Adrenal gland (tissue), 5 donors: ENCODE measurements at regions not wholly inside any gene's neighbourhood (a gene's known extent, or its start where the extent isn't known, plus 50 kb on each side); places are given as distances from the start of the nearest gene placed in this dataset.

ENCODE experiments used
- CTCF ChIP-seq, 6 experiments: fragments of 450-650 bp in 4 of 6; fragments of 200-600 bp in 2 of 6; sonication (generic) in 1 of 6; IDR thresholded peaks; 1 replicate in 5 of 6; 2 replicates in 1 of 6; pipeline versions ENCODE4 v1.5.1 to v1.8.0; 2016 to 2021; ENCODE audit warnings: antibody characterized with exemption in 6 of 6, mild to moderate bottlenecking in 2 of 6, moderate library complexity in 1 of 6
- POLR2A ChIP-seq, 2 donors: fragments of 450-650 bp; IDR thresholded peaks; one replicate each; pipeline ENCODE4 v1.6.1; 2017; ENCODE audit warnings: antibody characterized with exemption in 2 of 2, mild to moderate bottlenecking in 2 of 2, moderate library complexity in 1 of 2
- donor health status: DM: no; HTN: no; CAD: no.

DNA sequence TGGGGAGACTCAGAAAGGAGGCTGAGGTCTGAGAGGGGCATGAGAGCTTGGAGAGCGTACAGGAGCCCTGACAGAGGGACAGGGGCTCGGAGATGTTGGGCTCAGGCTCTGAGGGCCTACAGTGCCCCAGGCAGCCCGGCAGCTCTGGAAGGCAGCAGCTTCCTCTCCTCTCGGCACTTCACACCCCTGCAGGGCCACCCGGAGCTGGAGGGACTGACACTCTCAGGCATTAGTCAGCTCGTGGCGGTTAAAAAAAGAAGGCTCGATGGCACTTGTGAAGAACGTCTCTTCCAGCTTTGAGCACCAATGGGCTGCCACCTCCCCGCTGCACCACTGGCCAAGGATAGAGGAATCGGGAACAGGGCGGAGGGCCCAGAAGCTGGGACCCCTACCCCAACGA, 62.6 kb upstream of the SIRPA start:
- no peak for TF ChIP-seq POLR2A (IDR thresholded peaks at IDR 0.05)
- TF ChIP-seq CTCF (IDR thresholded peaks at IDR 0.05) = no peak
